A673 (cell line): ENCODE measurements at regions not wholly inside any gene's neighbourhood (a gene's known extent, or its start where the extent isn't known, plus 50 kb on each side); places are given as distances from the start of the nearest gene placed in this dataset.

Experiments used
- EZH2 ChIP-seq: fragments of 200-600 bp; sonication (generic); IDR thresholded peaks from 2 replicates; pipeline ENCODE4 v1.6.1; 2017; ENCODE audit warnings: borderline replicate concordance, low read depth, mild to moderate bottlenecking, mixed read lengths, antibody characterized with exemption, low read length; ENCODE audit not compliant: poor library complexity, severe bottlenecking
- TF ChIP-seq, protein P1 (sequence below): fragments of 300-800, 200-600 bp; sonication (generic); conservative IDR thresholded peaks from 2 replicates; pipeline ENCODE4 v1.5.1; 2017; ENCODE audit warnings: low read depth, mild to moderate bottlenecking, antibody characterized with exemption, low read length, moderate library complexity, mixed read lengths

DNA sequence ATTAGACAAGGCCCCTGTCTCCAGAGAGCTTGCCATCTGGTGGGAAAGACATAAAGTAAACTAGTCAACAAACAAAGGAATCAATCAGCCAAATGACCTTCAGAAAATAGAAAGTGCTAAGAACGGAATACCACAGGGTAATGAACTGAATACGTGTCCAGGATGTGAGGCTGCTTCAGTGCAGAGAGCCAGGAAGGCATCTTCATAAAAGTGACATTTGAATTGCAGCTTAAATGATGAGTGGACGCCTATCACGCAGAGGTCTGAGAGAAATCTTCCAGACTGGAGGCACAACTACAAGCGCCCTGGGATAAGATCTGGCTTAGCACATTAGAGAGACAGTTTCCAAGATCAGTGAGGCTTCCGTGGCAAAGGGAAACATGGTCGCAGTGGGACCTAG lies 574.1 kb upstream of the CDH8 start:
- TF ChIP-seq, protein P1, sequence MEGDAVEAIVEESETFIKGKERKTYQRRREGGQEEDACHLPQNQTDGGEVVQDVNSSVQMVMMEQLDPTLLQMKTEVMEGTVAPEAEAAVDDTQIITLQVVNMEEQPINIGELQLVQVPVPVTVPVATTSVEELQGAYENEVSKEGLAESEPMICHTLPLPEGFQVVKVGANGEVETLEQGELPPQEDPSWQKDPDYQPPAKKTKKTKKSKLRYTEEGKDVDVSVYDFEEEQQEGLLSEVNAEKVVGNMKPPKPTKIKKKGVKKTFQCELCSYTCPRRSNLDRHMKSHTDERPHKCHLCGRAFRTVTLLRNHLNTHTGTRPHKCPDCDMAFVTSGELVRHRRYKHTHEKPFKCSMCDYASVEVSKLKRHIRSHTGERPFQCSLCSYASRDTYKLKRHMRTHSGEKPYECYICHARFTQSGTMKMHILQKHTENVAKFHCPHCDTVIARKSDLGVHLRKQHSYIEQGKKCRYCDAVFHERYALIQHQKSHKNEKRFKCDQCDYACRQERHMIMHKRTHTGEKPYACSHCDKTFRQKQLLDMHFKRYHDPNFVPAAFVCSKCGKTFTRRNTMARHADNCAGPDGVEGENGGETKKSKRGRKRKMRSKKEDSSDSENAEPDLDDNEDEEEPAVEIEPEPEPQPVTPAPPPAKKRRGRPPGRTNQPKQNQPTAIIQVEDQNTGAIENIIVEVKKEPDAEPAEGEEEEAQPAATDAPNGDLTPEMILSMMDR, result no peak
- TF ChIP-seq EZH2, result no peak
